Liver (tissue), 8 donors: ENCODE measurements at regions not wholly inside any gene's neighbourhood (a gene's known extent, or its start where the extent isn't known, plus 50 kb on each side); places are given as distances from the start of the nearest gene placed in this dataset.

Experiments
- DNase-seq: peaks from one replicate; pipeline ENCODE4 v3.0.0-alpha.2; 2017; ENCODE audit warnings: low spot score
- H3K27ac ChIP-seq, 2 donors: one replicate each; pipeline ENCODE4 v1.7.0; 2013; ENCODE audit warnings: inconsistent platforms in 2 of 2, low read length in 2 of 2, control low read depth in 1 of 2, low read depth in 1 of 2, mild to moderate bottlenecking in 1 of 2
- H3K27me3 ChIP-seq, 4 donors: one replicate each; pipeline versions ENCODE4 v1.6.1 to v1.7.0; 2013; ENCODE audit warnings: low read length in 3 of 4, inconsistent platforms in 1 of 4, mild to moderate bottlenecking in 1 of 4, moderate library complexity in 1 of 4; ENCODE audit not compliant: control insufficient read depth in 4 of 4, insufficient read depth in 4 of 4
- H3K36me3 ChIP-seq, 4 donors: one replicate each; pipeline versions ENCODE4 v1.6.1 to v1.7.0; 2013; ENCODE audit warnings: low read length in 3 of 4, mild to moderate bottlenecking in 3 of 4, low read depth in 1 of 4, moderate library complexity in 1 of 4; ENCODE audit not compliant: control insufficient read depth in 4 of 4, insufficient read depth in 3 of 4
- H3K4me1 ChIP-seq, 4 donors: one replicate each; pipeline versions ENCODE4 v1.6.1 to v1.7.0; 2013; ENCODE audit warnings: low read length in 3 of 4, mild to moderate bottlenecking in 3 of 4, moderate library complexity in 1 of 4; ENCODE audit not compliant: control insufficient read depth in 4 of 4, insufficient read depth in 4 of 4
- H3K4me3 ChIP-seq, 3 donors: one replicate each; pipeline versions ENCODE4 v1.6.1 to v1.7.0; 2013; ENCODE audit warnings: low read length in 3 of 3, control low read depth in 1 of 3, low read depth in 1 of 3, mild to moderate bottlenecking in 1 of 3
- H3K9ac ChIP-seq, 2 donors: one replicate each; pipeline ENCODE4 v1.7.0; 2013; ENCODE audit warnings: low read length in 2 of 2, mild to moderate bottlenecking in 2 of 2, moderate library complexity in 2 of 2, control low read depth in 1 of 2, low read depth in 1 of 2
- H3K9me3 ChIP-seq, 4 donors: one replicate each; pipeline versions ENCODE4 v1.6.1 to v1.7.0; 2013; ENCODE audit warnings: low read length in 3 of 4; ENCODE audit not compliant: control insufficient read depth in 4 of 4
- ATF3 ChIP-seq: IDR thresholded peaks from 2 replicates; pipeline ENCODE4 v1.6.1; 2016; ENCODE audit warnings: antibody characterized with exemption
- EGR1 ChIP-seq, 2 donors: IDR thresholded peaks; 2 replicates each; pipeline ENCODE4 v1.6.1; 2016 to 2018; ENCODE audit warnings: antibody characterized with exemption in 2 of 2, low read depth in 2 of 2
- GABPA ChIP-seq, 2 donors: IDR thresholded peaks in 1 of 2; conservative IDR thresholded peaks in 1 of 2; 2 replicates each; pipeline ENCODE4 v1.6.1; 2016; ENCODE audit warnings: antibody characterized with exemption in 2 of 2, mild to moderate bottlenecking in 1 of 2, moderate library complexity in 1 of 2
- HNF4A ChIP-seq, 2 donors: conservative IDR thresholded peaks; 2 replicates each; pipeline ENCODE4 v1.6.1; 2016; ENCODE audit warnings: antibody characterized with exemption in 2 of 2, mild to moderate bottlenecking in 2 of 2
- HNF4G ChIP-seq: IDR thresholded peaks from 2 replicates; pipeline ENCODE4 v1.6.1; 2016; ENCODE audit warnings: antibody characterized with exemption
- JUND ChIP-seq, 2 donors: IDR thresholded peaks; 2 replicates each; pipeline ENCODE4 v1.6.1; 2016; ENCODE audit warnings: antibody characterized with exemption in 2 of 2
- MAX ChIP-seq: IDR thresholded peaks from 2 replicates; pipeline ENCODE4 v1.6.1; 2016; ENCODE audit warnings: antibody characterized with exemption
- NR2F2 ChIP-seq: IDR thresholded peaks from 2 replicates; pipeline ENCODE4 v1.6.1; 2016; ENCODE audit warnings: antibody characterized with exemption
- RAD21 ChIP-seq, 2 donors: IDR thresholded peaks; 2 replicates each; pipeline ENCODE4 v1.6.1; 2016; ENCODE audit warnings: antibody characterized with exemption in 2 of 2, mild to moderate bottlenecking in 2 of 2
- TAF1 ChIP-seq: conservative IDR thresholded peaks from 2 replicates; pipeline ENCODE4 v1.6.1; 2016; ENCODE audit warnings: antibody characterized with exemption, mild to moderate bottlenecking
- YY1 ChIP-seq: IDR thresholded peaks from 2 replicates; pipeline ENCODE4 v1.6.1; 2016; ENCODE audit warnings: antibody characterized with exemption, mild to moderate bottlenecking
- WGBS: extraction: QIAGEN DNeasy Blood & Tissue Kit; methylation state at CpG from one replicate; pipeline ENCODE4 v1.1.7; 2013; 5-methylcytosine and 5-hydroxymethylcytosine counted together
- TF ChIP-seq, protein P1 (sequence below): IDR thresholded peaks from 2 replicates; pipeline ENCODE4 v1.6.1; 2016; ENCODE audit warnings: antibody characterized with exemption, mild to moderate bottlenecking
- TF ChIP-seq, protein P2 (sequence below): fragments of 150-350 bp; IDR thresholded peaks from 2 replicates; pipeline ENCODE4 v1.5.1; 2017; ENCODE audit warnings: improper control_type of control experiment, low read depth, low read length; ENCODE audit not compliant: missing input control
- TF ChIP-seq, protein P3 (sequence below): IDR thresholded peaks from 2 replicates; pipeline ENCODE4 v1.6.1; 2016; ENCODE audit warnings: antibody characterized with exemption
- donor health status: healthy.
- donor health status: healthy.
- donor health status: healthy.
- donor health status: healthy.
- donor health status: healthy.

- Histone ChIP-seq H3K4me1 (no peaks in the 10 kb centered on the region), H3K4me3 (no peak overlapping the region), H3K27me3 (no peaks in the 10 kb centered on the region), H3K27ac (no peak overlapping the region), H3K36me3 (no peaks in the 10 kb centered on the region), H3K9me3 (no peaks in the 10 kb centered on the region), H3K9ac (no peak overlapping the region)
- 87% methylated on average over 2 of the region's 2 CpGs for WGBS
- no peak for DNase-seq
- TF ChIP-seq, protein P1, sequence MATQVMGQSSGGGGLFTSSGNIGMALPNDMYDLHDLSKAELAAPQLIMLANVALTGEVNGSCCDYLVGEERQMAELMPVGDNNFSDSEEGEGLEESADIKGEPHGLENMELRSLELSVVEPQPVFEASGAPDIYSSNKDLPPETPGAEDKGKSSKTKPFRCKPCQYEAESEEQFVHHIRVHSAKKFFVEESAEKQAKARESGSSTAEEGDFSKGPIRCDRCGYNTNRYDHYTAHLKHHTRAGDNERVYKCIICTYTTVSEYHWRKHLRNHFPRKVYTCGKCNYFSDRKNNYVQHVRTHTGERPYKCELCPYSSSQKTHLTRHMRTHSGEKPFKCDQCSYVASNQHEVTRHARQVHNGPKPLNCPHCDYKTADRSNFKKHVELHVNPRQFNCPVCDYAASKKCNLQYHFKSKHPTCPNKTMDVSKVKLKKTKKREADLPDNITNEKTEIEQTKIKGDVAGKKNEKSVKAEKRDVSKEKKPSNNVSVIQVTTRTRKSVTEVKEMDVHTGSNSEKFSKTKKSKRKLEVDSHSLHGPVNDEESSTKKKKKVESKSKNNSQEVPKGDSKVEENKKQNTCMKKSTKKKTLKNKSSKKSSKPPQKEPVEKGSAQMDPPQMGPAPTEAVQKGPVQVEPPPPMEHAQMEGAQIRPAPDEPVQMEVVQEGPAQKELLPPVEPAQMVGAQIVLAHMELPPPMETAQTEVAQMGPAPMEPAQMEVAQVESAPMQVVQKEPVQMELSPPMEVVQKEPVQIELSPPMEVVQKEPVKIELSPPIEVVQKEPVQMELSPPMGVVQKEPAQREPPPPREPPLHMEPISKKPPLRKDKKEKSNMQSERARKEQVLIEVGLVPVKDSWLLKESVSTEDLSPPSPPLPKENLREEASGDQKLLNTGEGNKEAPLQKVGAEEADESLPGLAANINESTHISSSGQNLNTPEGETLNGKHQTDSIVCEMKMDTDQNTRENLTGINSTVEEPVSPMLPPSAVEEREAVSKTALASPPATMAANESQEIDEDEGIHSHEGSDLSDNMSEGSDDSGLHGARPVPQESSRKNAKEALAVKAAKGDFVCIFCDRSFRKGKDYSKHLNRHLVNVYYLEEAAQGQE = no peak
- no peak for TF ChIP-seq EGR1 (IDR thresholded peaks at IDR 0.05; ENCODE audit: low read depth in 2 of 2)
- no peak for TF ChIP-seq RAD21 (IDR thresholded peaks at IDR 0.05)
- TF ChIP-seq ATF3 = no peak
- no peak for TF ChIP-seq NR2F2
- TF ChIP-seq MAX = no peak
- TF ChIP-seq, protein P2, sequence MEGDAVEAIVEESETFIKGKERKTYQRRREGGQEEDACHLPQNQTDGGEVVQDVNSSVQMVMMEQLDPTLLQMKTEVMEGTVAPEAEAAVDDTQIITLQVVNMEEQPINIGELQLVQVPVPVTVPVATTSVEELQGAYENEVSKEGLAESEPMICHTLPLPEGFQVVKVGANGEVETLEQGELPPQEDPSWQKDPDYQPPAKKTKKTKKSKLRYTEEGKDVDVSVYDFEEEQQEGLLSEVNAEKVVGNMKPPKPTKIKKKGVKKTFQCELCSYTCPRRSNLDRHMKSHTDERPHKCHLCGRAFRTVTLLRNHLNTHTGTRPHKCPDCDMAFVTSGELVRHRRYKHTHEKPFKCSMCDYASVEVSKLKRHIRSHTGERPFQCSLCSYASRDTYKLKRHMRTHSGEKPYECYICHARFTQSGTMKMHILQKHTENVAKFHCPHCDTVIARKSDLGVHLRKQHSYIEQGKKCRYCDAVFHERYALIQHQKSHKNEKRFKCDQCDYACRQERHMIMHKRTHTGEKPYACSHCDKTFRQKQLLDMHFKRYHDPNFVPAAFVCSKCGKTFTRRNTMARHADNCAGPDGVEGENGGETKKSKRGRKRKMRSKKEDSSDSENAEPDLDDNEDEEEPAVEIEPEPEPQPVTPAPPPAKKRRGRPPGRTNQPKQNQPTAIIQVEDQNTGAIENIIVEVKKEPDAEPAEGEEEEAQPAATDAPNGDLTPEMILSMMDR = no peak
- no peak for TF ChIP-seq HNF4A (conservative IDR thresholded peaks at IDR 0.05)
- no peak for TF ChIP-seq HNF4G
- TF ChIP-seq GABPA (IDR thresholded peaks at IDR 0.05 in 1 of 2, conservative IDR thresholded peaks at IDR 0.05 in 1 of 2) = no peak
- TF ChIP-seq YY1 = no peak
- TF ChIP-seq, protein P3, sequence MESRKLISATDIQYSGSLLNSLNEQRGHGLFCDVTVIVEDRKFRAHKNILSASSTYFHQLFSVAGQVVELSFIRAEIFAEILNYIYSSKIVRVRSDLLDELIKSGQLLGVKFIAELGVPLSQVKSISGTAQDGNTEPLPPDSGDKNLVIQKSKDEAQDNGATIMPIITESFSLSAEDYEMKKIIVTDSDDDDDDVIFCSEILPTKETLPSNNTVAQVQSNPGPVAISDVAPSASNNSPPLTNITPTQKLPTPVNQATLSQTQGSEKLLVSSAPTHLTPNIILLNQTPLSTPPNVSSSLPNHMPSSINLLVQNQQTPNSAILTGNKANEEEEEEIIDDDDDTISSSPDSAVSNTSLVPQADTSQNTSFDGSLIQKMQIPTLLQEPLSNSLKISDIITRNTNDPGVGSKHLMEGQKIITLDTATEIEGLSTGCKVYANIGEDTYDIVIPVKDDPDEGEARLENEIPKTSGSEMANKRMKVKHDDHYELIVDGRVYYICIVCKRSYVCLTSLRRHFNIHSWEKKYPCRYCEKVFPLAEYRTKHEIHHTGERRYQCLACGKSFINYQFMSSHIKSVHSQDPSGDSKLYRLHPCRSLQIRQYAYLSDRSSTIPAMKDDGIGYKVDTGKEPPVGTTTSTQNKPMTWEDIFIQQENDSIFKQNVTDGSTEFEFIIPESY = no peak
- TF ChIP-seq JUND (IDR thresholded peaks at IDR 0.05) = no peak
- TF ChIP-seq TAF1 = no peak
Measured at GRCh38 chr2:83862600-83862999, 596.5 kb downstream of the SUCLG1 start.

DNA sequence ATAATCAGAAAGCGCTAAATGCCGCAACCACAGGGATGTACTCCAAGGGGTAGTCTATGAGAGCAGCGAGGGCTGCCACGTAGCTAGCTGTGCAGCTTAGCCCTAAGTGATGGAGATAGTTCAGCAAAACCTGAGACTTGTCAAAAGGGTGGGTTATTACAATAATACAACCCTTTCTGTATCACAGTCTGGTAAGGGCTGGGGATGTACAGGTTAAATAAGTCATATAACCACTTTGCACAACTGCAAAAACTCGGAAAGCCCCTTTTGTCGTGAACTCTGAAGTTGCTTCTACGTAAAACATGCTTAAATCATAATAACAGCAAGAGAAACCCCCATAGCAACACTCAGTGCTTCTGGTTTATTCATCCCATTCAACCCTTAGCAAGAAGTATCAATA, 598.8 kb downstream of the SUCLG1 start:
- H3K4me3 ChIP-seq = no peak overlapping the region
- WGBS = 77% methylated on average over 7 of the region's 7 CpGs
- TF ChIP-seq EGR1 (IDR thresholded peaks at IDR 0.05; ENCODE audit: low read depth in 2 of 2) (no peak), RAD21 (IDR thresholded peaks at IDR 0.05) (no peak)
- no peaks in the 10 kb centered on the region for H3K9me3 ChIP-seq
- no peaks in the 10 kb centered on the region for H3K27me3 ChIP-seq
- H3K4me1 ChIP-seq = no peaks in the 10 kb centered on the region
- no peak for DNase-seq
- H3K27ac ChIP-seq = no peak overlapping the region
- no peak overlapping the region for H3K9ac ChIP-seq
- no peaks in the 10 kb centered on the region for H3K36me3 ChIP-seq
